ENCODE measurements at regions not wholly inside any gene's neighbourhood (a gene's known extent, or its start where the extent isn't known, plus 50 kb on each side); places are given as distances from the start of the nearest gene placed in this dataset.

- Histone ChIP-seq H3K27ac (ENCODE audit: low read depth in 1 of 2, low read length in 2 of 2) (no peak overlapping the region), H3K36me3 (ENCODE audit: control insufficient read depth in 4 of 4, insufficient read depth in 3 of 4, low read depth in 1 of 4, low read length in 3 of 4) (no peaks in the 10 kb centered on the region), H3K4me1 (ENCODE audit: control insufficient read depth in 4 of 4, insufficient read depth in 4 of 4, low read length in 3 of 4) (no peaks in the 10 kb centered on the region), H3K4me3 (ENCODE audit: low read depth in 1 of 3, low read length in 3 of 3) (no peak overlapping the region), H3K9ac (ENCODE audit: low read depth in 1 of 2, low read length in 2 of 2) (no peak overlapping the region), H3K9me3 (ENCODE audit: control insufficient read depth in 4 of 4, low read length in 3 of 4) (no peaks in the 10 kb centered on the region), H3K27me3 (ENCODE audit: control insufficient read depth in 4 of 4, insufficient read depth in 4 of 4, low read length in 3 of 4) (no peaks in the 10 kb centered on the region)
- DNase-seq (ENCODE audit: low spot score), result no peak
- WGBS, result 94% methylated on average over 3 of the region's 3 CpGs
- no peak for TF ChIP-seq HNF4A (conservative IDR thresholded peaks at IDR 0.05)
- TF ChIP-seq HNF4G (IDR thresholded peaks at IDR 0.05), result no peak
- no peak for TF ChIP-seq EGR1 (IDR thresholded peaks at IDR 0.05; ENCODE audit: low read depth in 2 of 2)
- TF ChIP-seq RXRA (IDR thresholded peaks at IDR 0.05), result no peak
- no peak for TF ChIP-seq ATF3 (IDR thresholded peaks at IDR 0.05)
- TF ChIP-seq, protein P1, sequence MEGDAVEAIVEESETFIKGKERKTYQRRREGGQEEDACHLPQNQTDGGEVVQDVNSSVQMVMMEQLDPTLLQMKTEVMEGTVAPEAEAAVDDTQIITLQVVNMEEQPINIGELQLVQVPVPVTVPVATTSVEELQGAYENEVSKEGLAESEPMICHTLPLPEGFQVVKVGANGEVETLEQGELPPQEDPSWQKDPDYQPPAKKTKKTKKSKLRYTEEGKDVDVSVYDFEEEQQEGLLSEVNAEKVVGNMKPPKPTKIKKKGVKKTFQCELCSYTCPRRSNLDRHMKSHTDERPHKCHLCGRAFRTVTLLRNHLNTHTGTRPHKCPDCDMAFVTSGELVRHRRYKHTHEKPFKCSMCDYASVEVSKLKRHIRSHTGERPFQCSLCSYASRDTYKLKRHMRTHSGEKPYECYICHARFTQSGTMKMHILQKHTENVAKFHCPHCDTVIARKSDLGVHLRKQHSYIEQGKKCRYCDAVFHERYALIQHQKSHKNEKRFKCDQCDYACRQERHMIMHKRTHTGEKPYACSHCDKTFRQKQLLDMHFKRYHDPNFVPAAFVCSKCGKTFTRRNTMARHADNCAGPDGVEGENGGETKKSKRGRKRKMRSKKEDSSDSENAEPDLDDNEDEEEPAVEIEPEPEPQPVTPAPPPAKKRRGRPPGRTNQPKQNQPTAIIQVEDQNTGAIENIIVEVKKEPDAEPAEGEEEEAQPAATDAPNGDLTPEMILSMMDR (IDR thresholded peaks at IDR 0.05; ENCODE audit: low read depth, low read length, missing input control), result no peak
- TF ChIP-seq, protein P2, sequence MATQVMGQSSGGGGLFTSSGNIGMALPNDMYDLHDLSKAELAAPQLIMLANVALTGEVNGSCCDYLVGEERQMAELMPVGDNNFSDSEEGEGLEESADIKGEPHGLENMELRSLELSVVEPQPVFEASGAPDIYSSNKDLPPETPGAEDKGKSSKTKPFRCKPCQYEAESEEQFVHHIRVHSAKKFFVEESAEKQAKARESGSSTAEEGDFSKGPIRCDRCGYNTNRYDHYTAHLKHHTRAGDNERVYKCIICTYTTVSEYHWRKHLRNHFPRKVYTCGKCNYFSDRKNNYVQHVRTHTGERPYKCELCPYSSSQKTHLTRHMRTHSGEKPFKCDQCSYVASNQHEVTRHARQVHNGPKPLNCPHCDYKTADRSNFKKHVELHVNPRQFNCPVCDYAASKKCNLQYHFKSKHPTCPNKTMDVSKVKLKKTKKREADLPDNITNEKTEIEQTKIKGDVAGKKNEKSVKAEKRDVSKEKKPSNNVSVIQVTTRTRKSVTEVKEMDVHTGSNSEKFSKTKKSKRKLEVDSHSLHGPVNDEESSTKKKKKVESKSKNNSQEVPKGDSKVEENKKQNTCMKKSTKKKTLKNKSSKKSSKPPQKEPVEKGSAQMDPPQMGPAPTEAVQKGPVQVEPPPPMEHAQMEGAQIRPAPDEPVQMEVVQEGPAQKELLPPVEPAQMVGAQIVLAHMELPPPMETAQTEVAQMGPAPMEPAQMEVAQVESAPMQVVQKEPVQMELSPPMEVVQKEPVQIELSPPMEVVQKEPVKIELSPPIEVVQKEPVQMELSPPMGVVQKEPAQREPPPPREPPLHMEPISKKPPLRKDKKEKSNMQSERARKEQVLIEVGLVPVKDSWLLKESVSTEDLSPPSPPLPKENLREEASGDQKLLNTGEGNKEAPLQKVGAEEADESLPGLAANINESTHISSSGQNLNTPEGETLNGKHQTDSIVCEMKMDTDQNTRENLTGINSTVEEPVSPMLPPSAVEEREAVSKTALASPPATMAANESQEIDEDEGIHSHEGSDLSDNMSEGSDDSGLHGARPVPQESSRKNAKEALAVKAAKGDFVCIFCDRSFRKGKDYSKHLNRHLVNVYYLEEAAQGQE (IDR thresholded peaks at IDR 0.05), result no peak
- TF ChIP-seq JUND (IDR thresholded peaks at IDR 0.05), result no peak
- TF ChIP-seq FOXA2 (IDR thresholded peaks at IDR 0.05), result no peak
- TF ChIP-seq GABPA (IDR thresholded peaks at IDR 0.05 in 1 of 2, conservative IDR thresholded peaks at IDR 0.05 in 1 of 2), result no peak
- TF ChIP-seq NR2F2 (IDR thresholded peaks at IDR 0.05), result no peak
- TF ChIP-seq, protein P3, sequence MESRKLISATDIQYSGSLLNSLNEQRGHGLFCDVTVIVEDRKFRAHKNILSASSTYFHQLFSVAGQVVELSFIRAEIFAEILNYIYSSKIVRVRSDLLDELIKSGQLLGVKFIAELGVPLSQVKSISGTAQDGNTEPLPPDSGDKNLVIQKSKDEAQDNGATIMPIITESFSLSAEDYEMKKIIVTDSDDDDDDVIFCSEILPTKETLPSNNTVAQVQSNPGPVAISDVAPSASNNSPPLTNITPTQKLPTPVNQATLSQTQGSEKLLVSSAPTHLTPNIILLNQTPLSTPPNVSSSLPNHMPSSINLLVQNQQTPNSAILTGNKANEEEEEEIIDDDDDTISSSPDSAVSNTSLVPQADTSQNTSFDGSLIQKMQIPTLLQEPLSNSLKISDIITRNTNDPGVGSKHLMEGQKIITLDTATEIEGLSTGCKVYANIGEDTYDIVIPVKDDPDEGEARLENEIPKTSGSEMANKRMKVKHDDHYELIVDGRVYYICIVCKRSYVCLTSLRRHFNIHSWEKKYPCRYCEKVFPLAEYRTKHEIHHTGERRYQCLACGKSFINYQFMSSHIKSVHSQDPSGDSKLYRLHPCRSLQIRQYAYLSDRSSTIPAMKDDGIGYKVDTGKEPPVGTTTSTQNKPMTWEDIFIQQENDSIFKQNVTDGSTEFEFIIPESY (IDR thresholded peaks at IDR 0.05), result no peak
- TF ChIP-seq TAF1 (conservative IDR thresholded peaks at IDR 0.05), result no peak
- TF ChIP-seq SP1 (IDR thresholded peaks at IDR 0.05), result no peak
- no peak for TF ChIP-seq FOXA1 (IDR thresholded peaks at IDR 0.05)
- TF ChIP-seq RAD21 (IDR thresholded peaks at IDR 0.05), result no peak
Measured at GRCh38 chr10:28920091-28920490, 242.8 kb downstream of the BAMBI start.

- no peaks in the 10 kb centered on the region for H3K4me1 ChIP-seq (ENCODE audit: control insufficient read depth in 4 of 4, insufficient read depth in 4 of 4, low read length in 3 of 4)
- no peak overlapping the region for H3K4me3 ChIP-seq (ENCODE audit: low read depth in 1 of 3, low read length in 3 of 3)
- H3K27me3 ChIP-seq (ENCODE audit: control insufficient read depth in 4 of 4, insufficient read depth in 4 of 4, low read length in 3 of 4), result no peaks in the 10 kb centered on the region
- no peaks in the 10 kb centered on the region for H3K9me3 ChIP-seq (ENCODE audit: control insufficient read depth in 4 of 4, low read length in 3 of 4)
- no peak overlapping the region for H3K27ac ChIP-seq (ENCODE audit: low read depth in 1 of 2, low read length in 2 of 2)
- H3K36me3 ChIP-seq (ENCODE audit: control insufficient read depth in 4 of 4, insufficient read depth in 3 of 4, low read depth in 1 of 4, low read length in 3 of 4), result no peaks in the 10 kb centered on the region
- H3K9ac ChIP-seq (ENCODE audit: low read depth in 1 of 2, low read length in 2 of 2), result no peak overlapping the region
- TF ChIP-seq RAD21 (IDR thresholded peaks at IDR 0.05) (no peak), RXRA (IDR thresholded peaks at IDR 0.05) (no peak), TAF1 (conservative IDR thresholded peaks at IDR 0.05) (no peak), SP1 (IDR thresholded peaks at IDR 0.05) (no peak), NR2F2 (IDR thresholded peaks at IDR 0.05) (no peak), JUND (IDR thresholded peaks at IDR 0.05) (no peak), HNF4A (conservative IDR thresholded peaks at IDR 0.05) (no peak)
- TF ChIP-seq, protein P2 (IDR thresholded peaks at IDR 0.05), result no peak
- DNase-seq (ENCODE audit: low spot score), result no peak
- WGBS, result 92% methylated on average over 2 of the region's 2 CpGs
Measured at GRCh38 chr10:28922127-28922526, 244.8 kb downstream of the BAMBI start.
